Gastrocnemius medialis (tissue), 4 donors: ENCODE measurements at regions not wholly inside any gene's neighbourhood (a gene's known extent, or its start where the extent isn't known, plus 50 kb on each side); places are given as distances from the start of the nearest gene placed in this dataset.
"Not testable (repeated sequence)": the region's sequence is repeated elsewhere in the genome, so short reads cannot be mapped to it uniquely, and the experiment has no call there.

Source experiments
- ATAC-seq, 2 donors: fragments of 150-250 bp; one replicate each; pipeline ENCODE4 v1.9.1; 2016
- DNase-seq, 2 donors: peaks; one replicate each; pipeline ENCODE4 v3.0.0-alpha.2; 2019
- H3K27ac ChIP-seq, 4 donors: fragments of 200-600 bp; sonication (generic); 1 replicate in 1 of 4; 2 replicates in 3 of 4; pipeline ENCODE4 v1.5.1; 2016 to 2018; ENCODE audit warnings: mild to moderate bottlenecking in 2 of 4, moderate library complexity in 1 of 4
- H3K27me3 ChIP-seq, 3 donors: fragments of 200-600 bp; sonication (generic) in 2 of 3; 1 replicate in 1 of 3; 2 replicates in 2 of 3; pipeline versions ENCODE4 v1.5.1 to v1.6.0; 2016 to 2019; ENCODE audit warnings: mild to moderate bottlenecking in 1 of 3, moderate library complexity in 1 of 3
- H3K36me3 ChIP-seq, 2 donors: fragments of 200-600 bp; sonication (generic) in 1 of 2; one replicate each; pipeline ENCODE4 v1.5.1; 2017 to 2018
- H3K4me1 ChIP-seq, 2 donors: fragments of 200-600 bp; sonication (generic) in 1 of 2; one replicate each; pipeline ENCODE4 v1.5.1; 2016 to 2017; ENCODE audit warnings: mild to moderate bottlenecking in 2 of 2
- H3K4me3 ChIP-seq, 4 donors: fragments of 200-600 bp; sonication (generic) in 3 of 4; 1 replicate in 1 of 4; 2 replicates in 3 of 4; pipeline ENCODE4 v1.5.1; 2016 to 2019; ENCODE audit warnings: mild to moderate bottlenecking in 2 of 4
- H3K9me3 ChIP-seq, 3 donors: fragments of 200-600 bp; sonication (generic) in 2 of 3; 1 replicate in 1 of 3; 2 replicates in 2 of 3; pipeline ENCODE4 v1.5.1; 2016 to 2019
- CTCF ChIP-seq, 5 experiments: fragments of 450-650 bp in 3 of 5; fragments of 200-600 bp in 2 of 5; sonication (generic) in 2 of 5; IDR thresholded peaks in 4 of 5; conservative IDR thresholded peaks in 1 of 5; 1 replicate in 4 of 5; 2 replicates in 1 of 5; pipeline ENCODE4 v1.5.1; 2016 to 2019; ENCODE audit warnings: antibody characterized with exemption in 5 of 5, mild to moderate bottlenecking in 3 of 5, moderate library complexity in 3 of 5
- POLR2A ChIP-seq, 2 donors: fragments of 450-650 bp; IDR thresholded peaks; one replicate each; pipeline ENCODE4 v1.6.1; 2017; ENCODE audit warnings: antibody characterized with exemption in 2 of 2, mild to moderate bottlenecking in 2 of 2, moderate library complexity in 2 of 2
- in situ Hi-C, 4 donors: fragments of 200-750 bp; cut with MboI; loops; one replicate each; pipeline versions ENCODE4 v1.15.0 to v1.8.0; 2017; ENCODE audit warnings: low sequenced_read_pairs in 4 of 4
- intact Hi-C: fragments of 100-400 bp; cut with DNase I; formaldehyde crosslinking; loops from one replicate; pipeline ENCODE4 v1.15.1; 2023; ENCODE audit warnings: low total_unique reads

- no peak for TF ChIP-seq CTCF (IDR thresholded peaks at IDR 0.05 in 4 of 5, conservative IDR thresholded peaks at IDR 0.05 in 1 of 5)
- no peak for TF ChIP-seq POLR2A (IDR thresholded peaks at IDR 0.05)
- no peak overlapping the region for H3K27ac ChIP-seq
- no peak overlapping the region for H3K4me3 ChIP-seq
- in situ Hi-C loops = no loop called here
- H3K4me1 ChIP-seq = no peaks in the 10 kb centered on the region
- ATAC-seq = no peak
- H3K36me3 ChIP-seq = no peaks in the 10 kb centered on the region
- H3K27me3 ChIP-seq = no peaks in the 10 kb centered on the region
- no peak for DNase-seq
- H3K9me3 ChIP-seq = no peaks in the 10 kb centered on the region
- intact Hi-C loops = no loop called here
These were observed 367.1 kb upstream of the FAR2 start for GRCh38 chr12:28781671-28782652.

GRCh38 chr12:28782812-28783211 lies 366.3 kb upstream of the FAR2 start:
- DNase-seq (no peak), ATAC-seq (no peak)
- intact Hi-C loops (no loop called here), in situ Hi-C loops (no loop called here)
- Histone ChIP-seq H3K36me3 (no peaks in the 10 kb centered on the region), H3K27me3 (no peaks in the 10 kb centered on the region), H3K4me1 (no peaks in the 10 kb centered on the region), H3K9me3 (no peaks in the 10 kb centered on the region), H3K4me3 (no peak overlapping the region), H3K27ac (no peak overlapping the region)
- no peak for TF ChIP-seq CTCF (IDR thresholded peaks at IDR 0.05 in 4 of 5, conservative IDR thresholded peaks at IDR 0.05 in 1 of 5)
- no peak for TF ChIP-seq POLR2A (IDR thresholded peaks at IDR 0.05)

DNA sequence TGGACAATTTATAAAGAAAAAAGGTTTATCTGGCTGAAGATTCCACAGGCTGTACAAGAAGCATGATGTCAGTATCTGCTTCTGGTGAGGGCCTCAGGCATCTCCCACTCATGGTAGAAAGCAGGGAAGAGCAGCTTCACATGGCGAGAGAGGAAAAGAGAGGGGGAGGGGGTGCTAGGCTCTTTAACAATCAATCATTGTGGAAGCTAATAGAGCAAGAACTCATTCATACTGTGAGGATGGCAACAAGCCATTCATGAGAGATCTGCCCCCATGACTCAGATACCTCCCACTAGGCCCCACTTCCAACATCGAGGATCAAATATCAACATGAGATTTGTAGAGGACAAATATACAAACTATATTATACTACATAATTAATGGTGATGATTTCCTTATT lies 361.9 kb upstream of the FAR2 start:
- ATAC-seq (no peak), DNase-seq (no peak)
- no peaks in the 10 kb centered on the region for H3K36me3 ChIP-seq
- in situ Hi-C loops = no loop called here
- no peaks in the 10 kb centered on the region for H3K9me3 ChIP-seq
- H3K4me1 ChIP-seq = no peaks in the 10 kb centered on the region
- H3K27ac ChIP-seq = no peak overlapping the region
- no peak overlapping the region for H3K4me3 ChIP-seq
- no peaks in the 10 kb centered on the region for H3K27me3 ChIP-seq
- intact Hi-C loops = no loop called here
- no peak for TF ChIP-seq CTCF (IDR thresholded peaks at IDR 0.05 in 4 of 5, conservative IDR thresholded peaks at IDR 0.05 in 1 of 5)
- no peak for TF ChIP-seq POLR2A (IDR thresholded peaks at IDR 0.05)

DNA sequence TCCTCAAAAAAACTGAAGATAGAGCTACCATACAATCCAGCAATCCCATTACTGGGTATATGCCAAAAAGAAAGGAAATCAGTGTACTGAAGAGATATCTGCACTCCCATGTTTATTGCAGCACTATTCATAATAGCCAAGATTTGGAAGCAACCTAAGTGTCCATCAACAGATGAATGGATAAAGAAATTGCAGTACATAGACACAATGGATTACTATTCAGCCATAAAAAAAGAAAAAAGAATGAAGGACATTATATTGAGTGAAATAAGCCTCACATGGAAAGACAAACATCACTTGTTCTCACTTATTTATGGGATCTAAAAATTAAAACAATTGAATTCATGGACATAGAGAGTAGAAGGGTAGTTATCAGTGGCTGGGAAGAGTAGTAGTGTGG lies 360.8 kb upstream of the FAR2 start:
- ATAC-seq, DNase-seq, H3K4me1 ChIP-seq, H3K4me3 ChIP-seq, in situ Hi-C loops, intact Hi-C loops, H3K27ac ChIP-seq, H3K27me3 ChIP-seq, H3K9me3 ChIP-seq, H3K36me3 ChIP-seq: not testable (repeated sequence)

GRCh38 chr12:28793581-28794151 lies 355.4 kb upstream of the FAR2 start:
- intact Hi-C loops (no loop called here), in situ Hi-C loops (no loop called here)
- Histone ChIP-seq H3K27me3 (no peaks in the 10 kb centered on the region), H3K36me3 (no peaks in the 10 kb centered on the region), H3K9me3 (no peaks in the 10 kb centered on the region), H3K4me1 (no peaks in the 10 kb centered on the region), H3K4me3 (no peak overlapping the region), H3K27ac (no peak overlapping the region)
- ATAC-seq = no peak
- DNase-seq = no peak
- TF ChIP-seq CTCF (IDR thresholded peaks at IDR 0.05 in 4 of 5, conservative IDR thresholded peaks at IDR 0.05 in 1 of 5) (no peak), POLR2A (IDR thresholded peaks at IDR 0.05) (no peak)
